Activated CD4-positive, alpha-beta T cell treated with anti-CD3 and anti-CD28 coated beads for 48 hours (primary cell): ENCODE measurements at regions not wholly inside any gene's neighbourhood (a gene's known extent, or its start where the extent isn't known, plus 50 kb on each side); places are given as distances from the start of the nearest gene placed in this dataset.
"Not testable (repeated sequence)": the region's sequence is repeated elsewhere in the genome, so short reads cannot be mapped to it uniquely, and the experiment has no call there.

Experiments
- DNase-seq: peaks from one replicate; pipeline ENCODE4 v3.0.0-alpha.2; 2020

DNA sequence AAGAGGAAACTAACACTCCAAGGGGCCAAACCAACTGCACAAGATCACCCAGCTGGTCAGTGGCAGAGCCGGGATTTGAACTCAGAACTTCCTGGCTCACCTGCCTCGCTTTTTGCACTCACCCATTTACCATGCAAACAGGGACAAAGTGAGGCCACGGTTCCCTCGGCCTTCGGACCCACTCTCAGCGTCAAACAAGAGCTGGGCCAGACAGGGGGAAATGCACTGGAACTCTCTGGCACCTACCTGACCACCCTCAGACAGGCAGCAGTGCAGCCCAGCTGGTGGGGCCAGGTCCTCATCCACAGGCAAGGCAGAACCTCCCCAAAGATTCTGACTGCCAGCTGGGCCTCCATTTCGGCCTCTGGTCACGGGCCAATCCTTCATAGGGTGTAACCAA is 93.7 kb upstream of the SRSF6 start:
- no peak for DNase-seq

- no peak for DNase-seq
Observed at GRCh38 chr20:43363506-43363905, 94.2 kb upstream of the SRSF6 start.

DNA sequence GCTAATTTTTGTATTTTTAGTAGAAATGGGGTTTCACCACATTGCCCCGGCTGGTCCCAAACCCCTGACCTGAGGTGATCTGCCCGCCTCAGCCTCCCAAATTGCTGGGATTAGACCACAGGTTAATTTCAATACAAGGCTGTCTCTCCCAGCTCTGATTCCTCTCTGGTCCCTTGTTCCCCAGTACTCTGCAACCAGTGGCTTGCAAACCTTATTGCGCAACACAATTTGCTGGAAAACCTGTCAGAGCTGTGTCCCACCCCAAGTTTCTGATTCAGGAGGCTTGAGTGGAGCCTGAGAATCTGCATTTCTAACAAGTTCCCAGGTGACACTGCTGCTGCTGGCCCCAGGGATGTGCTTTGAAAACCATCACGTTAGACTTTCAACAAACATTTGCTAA is 96.2 kb upstream of the SRSF6 start:
- DNase-seq = no peak

DNA sequence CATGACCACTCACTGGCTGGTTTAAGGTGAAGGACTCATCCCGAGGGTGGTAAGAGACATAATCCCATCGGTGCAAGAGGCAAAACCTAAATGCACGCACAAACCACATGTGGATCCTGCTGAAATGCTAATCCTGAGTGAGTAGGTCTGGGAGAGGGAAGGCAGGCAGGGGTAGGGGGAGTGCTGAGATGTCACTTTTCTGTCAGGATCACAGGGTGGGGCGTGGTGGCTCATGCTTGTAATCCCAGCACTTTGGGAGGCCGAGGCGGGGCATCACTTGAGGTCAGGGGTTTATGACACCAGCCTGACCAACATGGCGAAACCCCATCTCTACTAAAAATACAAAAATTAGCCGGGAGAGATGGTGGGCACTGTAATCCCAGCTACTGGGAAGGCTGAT is 97.7 kb upstream of the SRSF6 start:
- DNase-seq = no peak

- DNase-seq = no peak
Observed at GRCh38 chr20:43358811-43359210, 98.9 kb upstream of the SRSF6 start.

GRCh38 chr20:43357352-43357751 is 100.3 kb upstream of the SRSF6 start:
- DNase-seq = no peak

- no peak for DNase-seq
Observed at GRCh38 chr20:43355610-43356009, 102.1 kb upstream of the SRSF6 start.

- DNase-seq = no peak
Observed at GRCh38 chr20:43352996-43353395, 104.7 kb upstream of the SRSF6 start.

- DNase-seq = not testable (repeated sequence)
Observed at GRCh38 chr20:43350694-43351093, 107.0 kb upstream of the SRSF6 start.

GRCh38 chr20:43349841-43350240 is 107.9 kb upstream of the SRSF6 start:
- DNase-seq = no peak

GRCh38 chr20:43347839-43348238 is 109.9 kb upstream of the SRSF6 start:
- DNase-seq = not testable (repeated sequence)

DNA sequence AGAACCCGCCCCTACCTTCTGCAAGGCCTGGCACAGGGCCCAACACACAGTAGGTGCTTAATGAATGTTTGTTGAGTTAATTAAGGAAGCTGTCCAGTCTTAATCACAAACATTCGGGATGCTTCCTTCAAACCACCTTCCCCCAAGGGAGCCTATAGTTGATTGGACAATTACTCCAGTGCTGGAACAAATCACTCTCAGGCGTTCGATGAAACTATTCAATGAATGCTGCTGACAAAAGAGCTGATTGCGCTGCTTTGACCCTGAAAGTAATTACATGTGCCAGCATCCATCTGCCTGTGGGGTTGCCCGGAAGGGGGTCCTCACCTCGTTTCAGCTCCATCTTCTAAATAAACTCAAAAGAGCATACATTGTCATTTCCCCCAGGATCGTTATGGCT is 112.0 kb upstream of the SRSF6 start:
- no peak for DNase-seq

- no peak for DNase-seq
Observed at GRCh38 chr20:43341511-43341910, 116.2 kb upstream of the SRSF6 start.

DNA sequence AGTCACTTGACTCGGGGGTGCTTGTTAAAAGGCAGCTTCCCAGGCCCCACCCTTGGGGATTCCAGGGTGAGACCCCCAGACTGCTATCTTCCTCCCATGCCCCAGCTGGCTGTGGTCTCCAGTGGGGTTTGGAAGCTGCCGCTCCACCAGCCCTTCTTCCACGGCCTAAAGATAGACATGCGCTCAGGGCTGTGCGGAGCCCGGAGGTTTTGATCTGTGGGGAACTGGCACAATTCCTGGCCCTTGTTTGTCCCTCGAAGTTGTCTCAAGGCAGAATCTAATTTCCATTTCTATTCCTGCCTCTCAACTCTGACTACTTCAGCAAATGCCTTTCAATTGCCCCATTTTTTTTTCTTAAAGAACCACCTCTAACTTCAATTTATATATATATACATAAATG is 120.7 kb upstream of the SRSF6 start:
- no peak for DNase-seq

DNA sequence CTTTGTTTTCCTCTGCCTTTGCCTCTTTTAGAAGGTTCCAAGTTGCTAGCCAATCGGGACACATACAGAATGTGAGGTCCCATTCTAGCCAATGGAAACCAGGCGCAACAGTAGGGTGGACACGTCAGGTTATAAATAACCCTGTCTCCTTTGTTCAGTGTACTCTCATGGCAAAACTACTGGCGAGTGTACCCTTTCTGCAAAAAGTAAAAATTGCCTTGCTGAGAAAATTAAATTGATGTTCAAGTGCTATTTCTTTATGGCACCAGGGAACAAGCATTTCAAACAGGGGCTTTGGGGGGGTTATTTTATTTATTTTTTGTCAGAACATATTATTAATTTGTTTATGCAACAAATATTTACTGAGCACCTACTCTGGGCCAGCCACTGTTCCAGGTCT is 123.6 kb upstream of the SRSF6 start:
- no peak for DNase-seq

- DNase-seq = no peak
Observed at GRCh38 chr20:43331906-43332305, 125.8 kb upstream of the SRSF6 start.

DNA sequence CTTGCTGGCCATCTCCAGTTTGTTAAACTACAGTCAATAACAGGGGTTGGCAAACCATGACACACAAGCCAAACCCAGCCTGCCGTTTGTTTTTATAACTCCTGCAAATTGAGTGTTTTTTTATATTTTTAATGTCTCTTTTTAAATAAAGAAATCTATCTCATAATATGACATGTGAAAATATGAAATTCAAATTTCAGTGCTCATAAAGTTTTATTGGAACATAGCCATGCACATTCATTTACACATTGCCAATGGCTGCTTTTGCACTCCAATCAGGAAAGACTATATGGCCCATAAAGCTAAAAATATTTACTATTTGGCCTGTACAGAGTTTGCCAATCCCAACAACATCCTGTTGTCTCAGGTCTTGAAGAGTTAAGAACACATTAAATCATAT is 129.0 kb upstream of the SRSF6 start:
- no peak for DNase-seq

GRCh38 chr20:43327234-43327633 is 130.5 kb upstream of the SRSF6 start:
- not testable (repeated sequence) for DNase-seq

GRCh38 chr20:43325926-43326325 is 131.8 kb upstream of the SRSF6 start:
- no peak for DNase-seq

DNA sequence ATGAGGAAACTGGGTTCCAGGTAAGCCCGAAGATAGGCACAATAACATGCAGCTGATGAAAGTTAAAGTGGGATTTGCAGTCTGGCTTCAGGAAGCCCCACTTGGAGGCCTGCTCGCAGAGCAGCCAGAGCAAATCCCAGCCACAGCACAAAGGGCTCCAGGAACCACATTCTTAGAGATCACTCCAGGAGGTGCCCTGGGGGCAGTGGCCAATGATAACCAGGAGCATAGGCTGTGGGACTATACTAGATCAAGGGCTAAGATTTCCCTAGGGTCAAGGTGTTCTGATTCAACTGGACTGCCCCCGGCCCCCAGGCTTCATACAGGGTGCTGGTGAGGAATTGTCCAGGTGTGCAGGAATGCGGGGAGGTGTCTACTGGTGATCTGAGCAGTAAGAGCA is 133.9 kb upstream of the PTPRT start:
- no peak for DNase-seq

DNA sequence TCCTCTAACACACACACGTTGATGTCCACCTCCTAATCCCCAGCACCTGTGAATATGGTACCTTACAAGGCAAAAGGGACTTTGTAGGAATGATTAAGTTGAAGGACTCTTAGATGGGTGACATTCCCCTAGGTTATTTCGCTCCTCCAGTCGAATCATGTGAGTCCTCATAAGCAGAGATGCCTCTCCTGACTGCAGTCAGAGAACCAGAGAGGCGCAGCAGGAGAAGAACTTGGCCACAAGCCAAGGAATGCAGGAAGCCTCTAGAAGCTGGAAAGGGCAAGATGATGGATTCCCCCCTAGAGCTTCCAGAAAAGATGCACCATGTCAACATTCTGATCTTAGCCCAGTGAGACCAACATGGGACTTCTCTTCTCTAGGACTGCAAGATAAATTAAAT is 133.1 kb upstream of the PTPRT start:
- no peak for DNase-seq

DNA sequence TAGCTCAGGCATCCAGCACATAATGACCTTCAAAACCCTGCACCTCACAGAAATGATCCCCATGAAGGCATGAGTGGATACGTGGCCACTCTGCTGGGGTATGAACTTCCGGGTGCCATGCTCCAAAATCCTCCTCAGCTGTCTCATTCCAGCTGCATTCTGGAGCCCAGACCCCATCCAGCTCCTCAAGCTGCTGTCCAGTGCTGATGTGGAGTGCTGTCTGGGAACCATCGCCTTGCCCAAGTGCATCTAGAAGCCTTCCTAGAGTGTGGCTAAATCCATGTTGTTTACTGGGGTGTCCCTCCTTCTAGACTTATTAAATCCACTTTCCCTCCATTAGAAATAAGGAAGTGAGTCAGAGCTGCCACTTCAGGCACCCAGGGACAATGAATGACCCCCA is 130.8 kb upstream of the PTPRT start:
- no peak for DNase-seq

DNA sequence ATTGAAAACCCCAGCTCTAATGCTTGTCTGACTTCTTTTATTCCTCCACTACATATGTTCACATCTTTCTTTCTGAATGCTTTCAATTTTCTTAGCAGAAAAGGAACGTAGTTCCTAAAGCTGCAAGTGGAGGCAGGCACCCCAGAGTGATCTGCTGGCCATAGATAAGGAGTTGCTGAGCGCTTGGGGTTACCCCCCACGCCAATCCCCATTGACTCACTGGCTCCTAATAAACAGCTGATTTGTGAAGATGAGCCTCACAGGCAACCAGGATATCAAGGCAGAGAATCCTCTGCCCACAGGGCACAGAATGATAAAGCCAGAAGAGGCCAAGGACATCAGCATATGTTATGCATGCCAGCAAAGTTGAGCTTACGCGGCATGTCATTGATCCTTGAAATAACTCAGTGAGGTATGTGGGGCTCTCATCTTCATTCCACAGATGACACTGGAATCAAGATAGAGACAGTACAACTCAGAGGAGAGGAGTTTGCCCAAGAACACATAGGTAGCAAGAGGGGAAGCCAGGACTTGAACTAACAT is 129.1 kb upstream of the PTPRT start:
- no peak for DNase-seq

- DNase-seq = no peak
Observed at GRCh38 chr20:43316271-43316670, 126.6 kb upstream of the PTPRT start.

DNA sequence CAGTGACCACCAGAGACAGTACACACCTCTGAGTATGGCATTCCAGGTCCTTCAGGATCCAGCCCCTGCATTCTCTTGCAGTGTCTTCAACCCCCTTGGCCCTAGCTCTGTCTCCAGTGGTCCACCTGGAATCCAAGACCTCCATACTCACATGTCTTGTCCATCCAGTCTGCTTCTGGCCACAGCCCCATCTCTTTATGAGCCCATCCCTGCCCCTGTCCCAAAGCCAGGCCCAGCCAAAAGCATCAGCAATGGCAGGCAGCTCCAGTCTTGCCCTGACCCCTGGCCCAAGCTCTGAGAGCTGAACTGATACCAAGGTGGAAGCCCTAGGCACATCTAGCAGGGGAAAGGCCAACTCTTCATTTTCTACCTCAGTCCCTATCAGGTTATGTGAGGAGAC is 119.6 kb upstream of the PTPRT start:
- DNase-seq = no peak

GRCh38 chr20:43306837-43307236 is 117.1 kb upstream of the PTPRT start:
- no peak for DNase-seq
